IMR-90 (cell line): ENCODE measurements at regions not wholly inside any gene's neighbourhood (a gene's known extent, or its start where the extent isn't known, plus 50 kb on each side); places are given as distances from the start of the nearest gene placed in this dataset.

Experiments used
- ATAC-seq: fragments of 200-7000 bp; cut with Tn5 transposase; 2 replicates; pipeline ENCODE4 v1.9.1; 2020; ENCODE audit warnings: low read depth, mild to moderate bottlenecking, moderate library complexity
- BruUV-seq: library from RNA; stranded (reverse); fragments of 400-500 nt; replicated peaks from 2 replicates; lab custom pipeline; 2021; lab: Mats Ljungman, UMichigan
- CTCF ChIA-PET: fragments of 300-600 bp; formaldehyde crosslinking; extraction: SDS; loops from one replicate; lab custom pipeline; 2021; ENCODE audit warnings: antibody characterized with exemption; lab: Yijun Ruan, JAX
- POLR2A ChIA-PET: fragments of 300-600 bp; sonication (Branson Sonifier 250); formaldehyde crosslinking; loops from one replicate; lab custom pipeline; 2022; ENCODE audit warnings: antibody characterized with exemption; ENCODE audit not compliant: unreplicated experiment; lab: Charles Lee
- DNase-seq: peaks from one replicate; pipeline ENCODE4 v3.0.0; 2013
- H2AFZ ChIP-seq: replicated peaks from 2 replicates; pipeline ENCODE3; 2013; ENCODE audit warnings: low read length, mild to moderate bottlenecking; ENCODE audit not compliant: poor library complexity
- H2AK5ac ChIP-seq: 2 replicates; pipeline ENCODE4 v1.6.1; 2013; ENCODE audit warnings: low read depth, low read length, inconsistent platforms
- H2AK9ac ChIP-seq: replicated peaks from 2 replicates; pipeline ENCODE3; 2013; ENCODE audit warnings: mild to moderate bottlenecking, low read depth, low read length, moderate library complexity; ENCODE audit not compliant: poor library complexity
- H2BK120ac ChIP-seq: 2 replicates; pipeline ENCODE4 v1.6.1; 2013; ENCODE audit warnings: low read depth, low read length, inconsistent platforms
- H2BK15ac ChIP-seq: 3 replicates; pipeline ENCODE4 v1.6.1; 2013; ENCODE audit warnings: low read depth, low read length, inconsistent platforms
- H2BK20ac ChIP-seq: 2 replicates; pipeline ENCODE4 v1.6.1; 2013; ENCODE audit warnings: low read depth, mild to moderate bottlenecking, inconsistent platforms, low read length, moderate library complexity
- H2BK5ac ChIP-seq: 2 replicates; pipeline ENCODE4 v1.6.1; 2013; ENCODE audit warnings: mild to moderate bottlenecking, low read depth, low read length, inconsistent platforms; ENCODE audit not compliant: poor library complexity, severe bottlenecking
- H3K14ac ChIP-seq: replicated peaks from 2 replicates; pipeline ENCODE4 v1.6.1; 2013; ENCODE audit warnings: low read depth, low read length, inconsistent platforms
- H3K18ac ChIP-seq: 2 replicates; pipeline ENCODE4 v1.6.1; 2013; ENCODE audit warnings: low read depth, low read length, control low read depth
- H3K23ac ChIP-seq: 2 replicates; pipeline ENCODE4 v1.6.1; 2013; ENCODE audit warnings: low read depth, low read length, inconsistent platforms
- H3K27ac ChIP-seq: 2 replicates; pipeline ENCODE4 v1.5.1; 2013; ENCODE audit warnings: mild to moderate bottlenecking, control low read depth, low read length; ENCODE audit not compliant: insufficient read depth
- H3K27me3 ChIP-seq: 2 replicates; pipeline ENCODE4 v1.6.1; 2013; ENCODE audit warnings: low read length; ENCODE audit not compliant: control insufficient read depth, insufficient read depth
- H3K36me3 ChIP-seq: 2 replicates; pipeline ENCODE4 v1.6.1; 2013; ENCODE audit warnings: low read length, mixed read lengths; ENCODE audit not compliant: control insufficient read depth, insufficient read depth
- H3K4ac ChIP-seq: 2 replicates; pipeline ENCODE4 v1.6.1; 2013; ENCODE audit warnings: low read depth, low read length, inconsistent platforms
- H3K4me1 ChIP-seq: 2 replicates; pipeline ENCODE4 v1.6.1; 2013; ENCODE audit warnings: low read length, mixed read lengths; ENCODE audit not compliant: control insufficient read depth, insufficient read depth
- H3K4me2 ChIP-seq: 2 replicates; pipeline ENCODE4 v1.6.1; 2013; ENCODE audit warnings: low read depth, mild to moderate bottlenecking, control low read depth, low read length, moderate library complexity
- H3K4me3 ChIP-seq: 2 replicates; pipeline ENCODE4 v1.5.1; 2013; ENCODE audit warnings: low read depth, mild to moderate bottlenecking, control low read depth, low read length, moderate library complexity; ENCODE audit not compliant: insufficient read depth
- H3K56ac ChIP-seq: 2 replicates; pipeline ENCODE4 v1.6.1; 2013; ENCODE audit warnings: low read length, inconsistent platforms; ENCODE audit not compliant: insufficient read depth; ENCODE audit errors: extremely low read depth
- H3K79me1 ChIP-seq, 2 experiments: 2 replicates each; pipeline ENCODE4 v1.6.1; 2013; ENCODE audit warnings: low read length in 2 of 2, inconsistent platforms in 1 of 2, low read depth in 1 of 2
- H3K9ac ChIP-seq: 2 replicates; pipeline ENCODE4 v1.6.1; 2013; ENCODE audit warnings: low read depth, low read length, control low read depth
- H3K9me1 ChIP-seq: 2 replicates; pipeline ENCODE4 v1.6.1; 2013; ENCODE audit warnings: low read length, inconsistent platforms; ENCODE audit not compliant: insufficient read depth
- H3K9me3 ChIP-seq: 2 replicates; pipeline ENCODE4 v1.6.1; 2013; ENCODE audit warnings: low read length; ENCODE audit not compliant: control insufficient read depth, insufficient read depth
- H4K20me1 ChIP-seq: 2 replicates; pipeline ENCODE4 v1.6.1; 2013; ENCODE audit warnings: low read length, inconsistent platforms; ENCODE audit not compliant: insufficient read depth
- H4K5ac ChIP-seq: 2 replicates; pipeline ENCODE4 v1.6.1; 2013; ENCODE audit warnings: mild to moderate bottlenecking, low read depth, low read length, control low read depth
- H4K8ac ChIP-seq, 2 experiments: 2 replicates each; pipeline ENCODE4 v1.6.1; 2013; ENCODE audit warnings: low read depth in 2 of 2, low read length in 2 of 2, control low read depth in 1 of 2, inconsistent platforms in 1 of 2
- H4K91ac ChIP-seq: 2 replicates; pipeline ENCODE4 v1.6.1; 2013; ENCODE audit warnings: low read depth, low read length, inconsistent platforms; ENCODE audit not compliant: insufficient read depth
- CEBPB ChIP-seq: IDR thresholded peaks from 2 replicates; pipeline ENCODE4 v1.6.1; 2012; ENCODE audit warnings: low read depth, low read length, improper control_type of control experiment
- RCOR1 ChIP-seq: IDR thresholded peaks from 2 replicates; pipeline ENCODE4 v1.6.1; 2012; ENCODE audit warnings: mild to moderate bottlenecking, low read length, improper control_type of control experiment; ENCODE audit not compliant: insufficient replicate concordance
- SMC3 ChIP-seq: fragments of 150-350 bp; IDR thresholded peaks from 2 replicates; pipeline ENCODE4 v1.6.1; 2016; ENCODE audit warnings: low read depth, mild to moderate bottlenecking, antibody characterized with exemption, low read length, moderate library complexity
- USF2 ChIP-seq: fragments of 150-350 bp; IDR thresholded peaks from 2 replicates; pipeline ENCODE4 v1.6.1; 2017; ENCODE audit warnings: mild to moderate bottlenecking, antibody characterized with exemption, low read length, low read depth
- WGBS, 2 experiments: methylation state at CpG; one replicate each; pipeline versions ENCODE4 v1.1.5 to v1.1.7; 2013; ENCODE audit warnings: missing lambda C conversion rate in 2 of 2; ENCODE audit not compliant: insufficient read length in 1 of 2; ENCODE audit errors: extremely low coverage in 2 of 2; 5-methylcytosine and 5-hydroxymethylcytosine counted together
- dilution Hi-C: fragments of 300-500 bp; cut with HindIII; formaldehyde crosslinking; loops from one replicate; pipeline ENCODE4 v1.14.3; 2018; ENCODE audit warnings: low sequenced_read_pairs; ENCODE audit not compliant: unreplicated experiment
- in situ Hi-C: fragments of 300-500 bp; cut with MboI; formaldehyde crosslinking; loops from 3 replicates; pipeline ENCODE4 v1.14.3; 2019; ENCODE audit warnings: low sequenced_read_pairs, inconsistent platforms, mixed read lengths
- intact Hi-C: fragments of 100-400 bp; cut with micrococcal nuclease; formaldehyde crosslinking; loops from 2 replicates; pipeline ENCODE4 v1.10.0; 2022

DNA sequence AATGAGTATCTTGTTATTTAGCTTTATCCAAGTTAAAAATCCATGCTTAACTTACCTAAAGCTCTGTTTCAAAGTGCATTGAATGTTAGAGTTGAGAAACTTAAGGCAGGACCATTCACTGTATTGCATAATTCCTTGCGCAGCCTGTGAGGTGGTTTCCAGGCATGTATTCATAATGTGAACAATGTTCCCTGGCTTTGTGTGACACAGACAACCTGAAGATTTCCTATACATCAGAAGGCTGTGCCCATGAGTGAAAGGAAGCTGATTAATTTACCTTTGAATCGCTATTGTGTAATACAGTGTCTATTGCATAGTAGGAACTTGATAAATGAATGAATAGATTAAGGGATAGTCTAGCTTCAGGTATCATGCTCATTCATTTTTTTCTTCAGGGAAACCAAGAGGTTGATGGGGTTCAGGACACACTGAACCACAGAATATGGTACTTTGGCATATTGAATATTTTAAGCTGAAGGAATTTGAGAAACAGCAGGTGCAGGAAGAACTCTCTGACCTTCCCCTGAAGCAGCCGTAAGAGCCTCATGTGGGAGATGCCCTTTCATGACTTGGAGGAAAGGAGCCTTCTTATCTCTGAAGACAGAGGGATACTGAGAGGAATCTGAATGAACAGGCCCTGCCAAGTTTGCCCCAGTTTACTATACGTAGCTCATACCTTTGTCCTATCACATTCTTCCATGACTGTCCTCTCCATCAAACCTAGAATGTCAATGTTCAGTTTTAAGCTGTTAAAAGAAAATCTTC lies 88.6 kb upstream of the GNG12 start:
- dilution Hi-C loops = no loop called here
- no peaks in the 10 kb centered on the region for H3K79me1 ChIP-seq

More for the DNA sequence above, 88.6 kb upstream of the GNG12 start:
- no peaks in the 10 kb centered on the region for H3K9me3 ChIP-seq
- no peak for TF ChIP-seq SMC3
- TF ChIP-seq RCOR1 = no peak
- TF ChIP-seq USF2 = no peak
- TF ChIP-seq CEBPB = peak; percentile 60
- H3K27me3 ChIP-seq = no peaks in the 10 kb centered on the region
- ATAC-seq = no peak
- H2AFZ ChIP-seq = no peak overlapping the region
- H3K36me3 ChIP-seq = no peaks in the 10 kb centered on the region
- intact Hi-C loops = no loop called here
- no peaks in the 10 kb centered on the region for H3K4me1 ChIP-seq
- no peak overlapping the region for H3K9ac ChIP-seq
- H4K91ac ChIP-seq = no peak overlapping the region
- ChIA-PET POLR2A (no interaction called here), CTCF (no interaction called here)
- no peak overlapping the region for H4K5ac ChIP-seq
- no peak overlapping the region for H3K4ac ChIP-seq
- H3K14ac ChIP-seq = no peak overlapping the region
- H2BK120ac ChIP-seq = no peak overlapping the region
- no peak overlapping the region for H2BK15ac ChIP-seq
- H3K56ac ChIP-seq = no peak overlapping the region
- no peak overlapping the region for H3K18ac ChIP-seq
- in situ Hi-C loops = no loop called here
- no peak overlapping the region for H3K4me3 ChIP-seq
- peak; percentile 36 for DNase-seq
- no TSS peak for BruUV-seq
- no CpG with 5 or more reads among the region's 4 CpGs for WGBS, 2 experiments
- H2AK5ac ChIP-seq = no peak overlapping the region
- no peak overlapping the region for H2AK9ac ChIP-seq
- H3K23ac ChIP-seq = no peak overlapping the region
- H4K8ac ChIP-seq = no peak overlapping the region
- no peak overlapping the region for H2BK20ac ChIP-seq
- no peaks in the 10 kb centered on the region for H4K20me1 ChIP-seq
- H3K27ac ChIP-seq = no peak overlapping the region
- H3K4me2 ChIP-seq = no peak overlapping the region
- H3K9me1 ChIP-seq = no peaks in the 10 kb centered on the region
- no peak overlapping the region for H2BK5ac ChIP-seq
